GM19468 (cell line): ENCODE measurements at regions not wholly inside any gene's neighbourhood (a gene's known extent, or its start where the extent isn't known, plus 50 kb on each side); places are given as distances from the start of the nearest gene placed in this dataset.
"Not testable (repeated sequence)": the region's sequence is repeated elsewhere in the genome, so short reads cannot be mapped to it uniquely, and the experiment has no call there.

Experiments used
- ATAC-seq: cut with Tn5 transposase; IDR thresholded peaks from one replicate; pipeline ENCODE4 v1.9.1; 2021; ENCODE audit warnings: mild to moderate bottlenecking, moderate library complexity, moderate number of reproducible peaks; ENCODE audit not compliant: unreplicated experiment; ENCODE audit errors: extremely low read depth

DNA sequence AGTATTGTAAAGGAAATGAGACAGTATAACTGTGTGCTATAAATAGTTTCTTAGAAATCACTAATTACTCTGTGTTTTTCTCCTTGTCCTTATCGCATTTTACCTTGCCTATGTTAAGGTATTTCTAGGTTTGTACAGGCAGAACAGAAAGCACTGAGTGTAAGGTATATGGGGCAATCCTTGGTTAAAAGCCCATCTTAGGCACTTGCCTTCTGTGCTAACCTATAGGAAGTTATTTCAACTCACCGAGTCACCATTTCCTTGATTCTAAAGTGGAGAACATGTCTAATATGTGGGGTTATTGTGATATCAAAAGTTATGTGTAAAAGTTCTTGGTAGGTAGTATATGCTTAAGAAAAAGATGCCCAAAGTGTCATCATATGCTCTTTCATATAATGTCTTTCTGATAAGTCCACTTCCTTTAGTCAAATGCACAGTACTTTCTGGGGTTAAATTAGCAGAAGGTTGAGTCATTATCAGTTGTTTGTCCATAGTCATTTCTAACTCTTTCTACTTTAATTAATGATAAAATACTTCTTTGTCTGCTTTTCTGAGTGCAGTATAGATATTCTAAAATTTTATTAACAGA is 276.4 kb downstream of the UTRN start:
- ATAC-seq, result no peak

- ATAC-seq, result no peak
Measured at GRCh38 chr6:144564202-144564601, 279.1 kb downstream of the UTRN start.

GRCh38 chr6:144566868-144567615 is 281.9 kb downstream of the UTRN start:
- ATAC-seq, result no peak

- no peak for ATAC-seq
Measured at GRCh38 chr6:144568241-144568640, 283.1 kb downstream of the UTRN start.

- ATAC-seq, result not testable (repeated sequence)
Measured at GRCh38 chr6:144572541-144572940, 287.4 kb downstream of the UTRN start.

DNA sequence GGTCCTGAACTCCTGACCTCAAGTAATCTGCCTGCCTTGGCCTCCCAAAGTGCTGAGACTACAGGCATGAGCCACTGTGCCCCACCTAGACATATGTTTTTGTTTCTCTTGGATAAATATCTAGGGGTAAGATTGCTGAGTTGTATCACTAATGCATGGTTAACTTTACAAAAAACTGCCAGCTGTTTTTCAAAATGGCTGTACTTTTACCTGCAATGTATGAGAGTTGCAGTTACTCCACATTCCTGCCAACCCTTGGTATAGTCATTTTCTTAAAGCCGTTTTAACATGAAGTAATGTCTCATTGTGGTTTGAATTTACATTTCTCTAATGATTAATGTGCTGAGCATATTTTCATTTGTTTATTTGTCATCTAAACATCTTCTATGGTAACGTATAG is 289.7 kb downstream of the UTRN start:
- no peak for ATAC-seq

DNA sequence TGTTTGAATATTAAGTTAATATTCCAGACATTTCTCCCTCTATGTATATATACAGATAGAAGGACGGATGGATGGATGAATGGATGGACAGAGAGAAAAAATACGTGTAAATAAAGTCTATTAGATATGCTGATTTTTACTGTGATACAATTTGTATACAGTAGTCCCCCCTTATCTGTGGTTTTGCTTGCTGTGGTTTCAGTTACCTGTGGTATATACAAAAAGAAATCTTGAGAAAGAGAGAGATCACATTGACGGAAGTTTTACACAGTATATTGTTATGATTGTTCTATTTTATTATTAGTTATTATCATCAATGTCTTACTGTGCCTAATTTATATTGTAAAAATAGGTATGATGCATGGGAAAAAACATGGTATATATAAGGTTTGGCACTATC is 290.2 kb downstream of the UTRN start:
- ATAC-seq, result no peak

DNA sequence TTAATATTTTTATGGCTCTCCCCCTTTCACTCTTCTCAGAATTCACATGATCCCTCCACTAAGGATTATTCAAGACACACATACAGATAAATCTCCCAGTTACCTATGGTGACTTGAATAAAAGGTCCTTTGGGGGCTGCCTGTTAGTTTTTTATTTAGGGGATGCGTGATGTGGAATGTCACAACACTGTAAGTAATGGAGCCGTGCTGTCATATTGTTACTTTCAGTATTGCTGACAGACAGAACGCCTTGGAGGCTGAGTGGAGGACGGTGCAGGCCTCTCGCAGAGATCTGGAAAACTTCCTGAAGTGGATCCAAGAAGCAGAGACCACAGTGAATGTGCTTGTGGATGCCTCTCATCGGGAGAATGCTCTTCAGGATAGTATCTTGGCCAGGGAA is 291.7 kb downstream of the UTRN start:
- ATAC-seq, result no peak

GRCh38 chr6:144578385-144579350 is 293.5 kb downstream of the UTRN start:
- no peak for ATAC-seq

DNA sequence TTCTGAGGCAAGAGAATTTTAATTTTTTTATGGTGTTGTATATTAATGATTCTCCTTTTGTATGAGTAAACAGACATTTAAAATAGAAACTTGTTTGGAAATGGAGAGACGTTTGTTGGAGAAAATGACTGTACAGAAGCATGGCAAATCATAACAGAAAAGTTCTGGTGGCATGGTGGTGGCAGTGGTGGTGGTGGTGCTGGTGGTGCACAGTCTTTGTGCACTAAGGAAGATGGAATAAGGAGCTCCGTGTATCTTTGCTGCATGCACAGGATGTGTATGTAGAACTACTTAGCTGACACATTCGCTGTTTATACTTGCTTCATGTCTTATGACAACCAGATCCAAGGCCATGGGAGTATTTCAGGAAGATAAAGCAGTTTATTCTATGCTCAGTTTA is 294.9 kb downstream of the UTRN start:
- no peak for ATAC-seq

- no peak for ATAC-seq
Measured at GRCh38 chr6:144580771-144581170, 295.6 kb downstream of the UTRN start.

DNA sequence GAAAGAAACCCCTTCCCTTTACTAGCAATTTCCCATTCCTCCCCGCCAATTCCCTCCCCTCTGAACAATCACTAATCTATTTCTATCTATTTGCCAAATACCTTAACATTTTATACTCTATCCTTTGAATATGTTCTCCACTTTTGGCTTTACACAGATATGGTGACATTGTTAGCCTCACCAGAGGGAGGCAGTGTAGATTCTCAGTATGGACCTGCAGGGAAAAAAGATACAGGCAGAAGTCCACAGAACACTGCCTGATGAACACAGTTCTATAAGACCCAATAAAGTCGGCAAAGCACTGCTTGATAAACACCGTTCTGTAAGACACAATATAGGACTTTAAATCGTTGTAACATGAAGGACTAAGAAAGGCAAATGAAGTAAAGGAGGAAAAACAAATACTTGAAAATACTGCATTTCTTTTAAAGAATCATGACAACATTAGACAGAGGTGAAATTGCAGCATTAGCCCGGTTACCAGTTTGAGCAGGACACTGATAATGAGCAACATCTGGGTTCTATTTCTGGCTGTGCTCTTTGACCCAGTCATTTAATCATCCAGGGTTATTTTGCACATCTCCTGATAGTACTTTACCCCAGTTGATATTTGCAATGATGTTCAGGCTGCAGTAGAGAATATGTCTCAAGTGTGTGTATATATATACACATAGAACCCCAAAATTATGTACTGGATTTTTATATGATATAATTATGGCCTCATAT is 296.8 kb downstream of the UTRN start:
- ATAC-seq, result no peak

DNA sequence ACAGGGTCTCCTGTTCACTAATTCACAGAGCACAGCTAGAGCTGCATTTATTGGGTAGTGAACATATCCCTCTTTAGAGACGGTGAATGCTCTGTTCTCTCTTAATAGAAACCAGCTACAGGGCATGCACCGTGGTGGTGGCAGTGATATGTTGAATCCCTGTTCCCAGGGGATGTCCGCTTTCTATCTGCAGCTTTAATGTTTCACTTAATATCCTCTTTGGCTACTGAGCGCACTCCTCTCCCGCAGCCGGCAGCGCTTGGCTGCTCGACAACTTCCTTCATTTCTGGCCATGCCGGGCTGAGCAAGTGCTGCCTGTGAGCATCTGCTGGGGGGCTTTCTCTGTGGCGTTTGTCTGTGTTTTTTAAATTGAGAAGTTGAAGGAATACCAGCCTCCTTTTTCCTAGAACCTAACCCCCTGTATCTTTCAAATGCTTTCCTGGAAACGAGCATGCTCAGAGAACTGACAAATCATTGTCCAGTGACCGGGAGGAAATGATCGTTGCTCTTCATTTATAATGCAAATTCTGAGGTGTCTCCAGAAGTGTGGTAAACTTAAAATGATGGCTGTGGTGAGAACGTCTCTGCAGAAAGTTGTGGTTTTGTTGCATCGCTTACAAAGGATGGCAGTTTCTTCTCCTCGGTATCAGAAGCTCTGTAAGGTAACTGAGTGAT is 297.9 kb downstream of the UTRN start:
- peak; percentile 96 for ATAC-seq

DNA sequence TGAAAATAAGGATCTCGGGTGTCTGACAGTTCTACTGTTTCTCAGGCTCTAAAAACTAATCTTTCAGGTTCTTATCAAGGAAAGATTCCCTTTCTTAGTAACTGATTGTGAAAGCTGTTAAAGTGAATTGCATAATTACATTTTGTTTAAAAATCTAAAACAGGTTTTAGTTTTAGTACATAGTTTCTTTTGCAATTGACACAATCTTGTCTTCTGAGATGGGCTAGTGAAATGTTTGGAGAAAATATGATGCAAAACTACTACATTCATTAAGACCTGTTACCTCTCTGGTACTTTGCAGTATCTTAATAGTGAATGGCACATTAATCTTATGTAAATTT is 298.4 kb downstream of the UTRN start:
- ATAC-seq, result no peak

GRCh38 chr6:144585217-144585814 is 300.2 kb downstream of the UTRN start:
- ATAC-seq, result no peak

GRCh38 chr6:144586986-144587385 is 301.9 kb downstream of the UTRN start:
- no peak for ATAC-seq

DNA sequence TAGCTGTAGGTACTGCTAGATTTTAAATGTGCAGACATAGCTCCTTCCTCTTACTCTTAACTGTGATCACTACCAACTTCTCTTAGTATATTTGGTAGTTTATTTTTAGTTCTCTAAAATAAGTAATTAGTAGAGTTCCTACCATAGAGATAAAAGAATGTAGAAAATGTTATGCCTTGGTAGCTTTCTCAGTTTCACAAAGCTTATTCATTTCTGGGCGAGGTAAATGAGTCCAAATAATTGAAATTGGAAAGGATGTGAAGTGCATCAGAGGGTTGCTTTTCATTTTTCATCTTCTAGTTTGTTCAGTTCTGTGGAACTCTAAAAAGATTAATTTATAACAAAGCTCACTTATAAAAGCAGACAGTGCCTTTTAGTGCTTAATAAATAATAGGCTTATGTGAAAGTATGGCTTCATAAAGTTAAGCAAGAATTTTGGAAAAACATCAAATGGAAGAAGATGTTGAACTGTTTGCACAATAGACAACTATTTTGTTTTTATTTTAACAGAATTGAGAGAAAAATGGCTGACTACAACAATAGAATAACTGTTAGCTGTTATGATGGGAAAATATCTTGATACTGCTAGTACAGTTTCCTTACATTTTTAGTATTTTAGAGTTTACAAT is 303.7 kb downstream of the UTRN start:
- peak; percentile 77 for ATAC-seq

DNA sequence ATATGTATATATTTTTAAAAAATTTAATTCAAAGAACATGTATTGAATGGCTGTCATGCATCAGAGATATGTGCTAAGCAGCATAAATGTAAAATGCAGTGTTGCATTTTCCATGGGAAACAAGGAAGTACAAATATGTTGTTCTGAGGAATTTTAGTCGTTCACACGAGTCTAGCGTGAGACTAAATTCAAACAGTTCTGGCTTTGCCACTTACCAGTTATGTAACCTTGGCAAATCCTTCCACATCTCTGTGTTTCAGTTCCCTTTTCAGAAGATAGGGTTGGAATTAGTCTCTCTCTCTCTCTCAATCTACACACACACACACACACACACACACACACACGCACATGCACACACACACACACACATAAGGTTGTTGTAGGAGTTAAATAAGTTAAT is 305.4 kb downstream of the UTRN start:
- ATAC-seq, result no peak

GRCh38 chr6:144593392-144593791 is 308.3 kb downstream of the UTRN start:
- no peak for ATAC-seq
